A673 (cell line): ENCODE measurements at regions not wholly inside any gene's neighbourhood (a gene's known extent, or its start where the extent isn't known, plus 50 kb on each side); places are given as distances from the start of the nearest gene placed in this dataset.

ENCODE experiments used
- EZH2 ChIP-seq: fragments of 200-600 bp; sonication (generic); IDR thresholded peaks from 2 replicates; pipeline ENCODE4 v1.6.1; 2017; ENCODE audit warnings: borderline replicate concordance, low read depth, mild to moderate bottlenecking, mixed read lengths, antibody characterized with exemption, low read length; ENCODE audit not compliant: poor library complexity, severe bottlenecking
- TF ChIP-seq, protein P1 (sequence below): fragments of 300-800, 200-600 bp; sonication (generic); conservative IDR thresholded peaks from 2 replicates; pipeline ENCODE4 v1.5.1; 2017; ENCODE audit warnings: low read depth, mild to moderate bottlenecking, antibody characterized with exemption, low read length, moderate library complexity, mixed read lengths

DNA sequence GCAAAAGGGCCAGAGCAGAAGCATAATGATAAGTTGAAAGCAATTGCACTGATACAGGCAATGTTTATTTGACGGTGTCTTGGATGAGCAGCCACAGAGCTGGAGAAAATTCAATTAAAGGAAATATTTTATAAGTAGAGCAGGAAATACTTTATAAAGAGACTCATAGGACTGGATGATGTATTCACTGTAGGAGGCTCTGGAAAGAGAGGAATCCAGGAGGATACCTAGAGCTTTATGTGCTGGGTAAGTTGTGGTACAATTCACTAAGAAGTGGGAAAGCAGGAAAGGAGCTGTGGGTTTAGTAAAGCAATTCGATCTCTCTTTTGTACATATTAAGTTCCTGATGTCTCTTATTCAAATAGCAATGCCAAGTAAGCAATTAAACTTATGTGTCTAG lies 86.3 kb downstream of the C6orf118 start:
- TF ChIP-seq, protein P1, sequence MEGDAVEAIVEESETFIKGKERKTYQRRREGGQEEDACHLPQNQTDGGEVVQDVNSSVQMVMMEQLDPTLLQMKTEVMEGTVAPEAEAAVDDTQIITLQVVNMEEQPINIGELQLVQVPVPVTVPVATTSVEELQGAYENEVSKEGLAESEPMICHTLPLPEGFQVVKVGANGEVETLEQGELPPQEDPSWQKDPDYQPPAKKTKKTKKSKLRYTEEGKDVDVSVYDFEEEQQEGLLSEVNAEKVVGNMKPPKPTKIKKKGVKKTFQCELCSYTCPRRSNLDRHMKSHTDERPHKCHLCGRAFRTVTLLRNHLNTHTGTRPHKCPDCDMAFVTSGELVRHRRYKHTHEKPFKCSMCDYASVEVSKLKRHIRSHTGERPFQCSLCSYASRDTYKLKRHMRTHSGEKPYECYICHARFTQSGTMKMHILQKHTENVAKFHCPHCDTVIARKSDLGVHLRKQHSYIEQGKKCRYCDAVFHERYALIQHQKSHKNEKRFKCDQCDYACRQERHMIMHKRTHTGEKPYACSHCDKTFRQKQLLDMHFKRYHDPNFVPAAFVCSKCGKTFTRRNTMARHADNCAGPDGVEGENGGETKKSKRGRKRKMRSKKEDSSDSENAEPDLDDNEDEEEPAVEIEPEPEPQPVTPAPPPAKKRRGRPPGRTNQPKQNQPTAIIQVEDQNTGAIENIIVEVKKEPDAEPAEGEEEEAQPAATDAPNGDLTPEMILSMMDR, result no peak
- no peak for TF ChIP-seq EZH2
